ENCODE measurements at regions not wholly inside any gene's neighbourhood (a gene's known extent, or its start where the extent isn't known, plus 50 kb on each side); places are given as distances from the start of the nearest gene placed in this dataset.
A peak's percentile ranks its signal among the peaks of the same experiment; 100 is the strongest.
"Not testable (repeated sequence)": the region's sequence is repeated elsewhere in the genome, so short reads cannot be mapped to it uniquely, and the experiment has no call there.

GRCh38 chr2:7730990-7731389, 813.8 kb downstream of the RNF144A start:
- DNase-seq = no peak

GRCh38 chr2:7732497-7732896, 815.3 kb downstream of the RNF144A start:
- DNase-seq = no peak

DNA sequence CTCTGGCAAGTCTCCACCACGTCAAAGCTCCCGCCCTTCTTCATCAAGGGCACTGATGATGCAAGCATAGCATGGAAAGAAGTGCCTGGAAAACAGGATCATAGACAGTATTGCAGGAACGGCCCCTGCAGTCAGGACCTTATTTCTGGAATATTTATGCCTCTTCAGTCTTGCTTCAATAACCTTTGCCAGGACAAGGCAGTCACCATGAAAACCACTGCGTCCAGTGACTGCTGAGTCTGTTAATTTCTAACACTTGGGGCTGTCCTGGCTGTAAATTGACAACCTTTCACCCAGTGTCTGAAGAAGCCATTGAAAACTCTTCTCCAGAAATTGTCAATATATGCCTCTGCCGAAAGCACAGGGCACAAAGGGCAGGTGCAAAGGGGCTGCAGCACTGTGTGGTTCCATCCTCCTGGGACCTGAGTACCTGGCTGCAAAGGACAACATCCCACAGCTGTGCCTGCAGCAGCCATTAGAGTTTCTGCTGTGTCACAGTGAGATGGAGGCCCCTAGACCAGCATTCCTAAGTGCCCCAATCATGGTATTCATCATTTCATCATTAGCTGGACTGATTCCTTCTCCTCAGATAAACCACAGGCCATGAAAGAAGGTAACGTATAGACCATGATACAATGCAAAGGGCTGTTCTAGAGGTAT, 819.6 kb downstream of the RNF144A start:
- no peak for DNase-seq

DNA sequence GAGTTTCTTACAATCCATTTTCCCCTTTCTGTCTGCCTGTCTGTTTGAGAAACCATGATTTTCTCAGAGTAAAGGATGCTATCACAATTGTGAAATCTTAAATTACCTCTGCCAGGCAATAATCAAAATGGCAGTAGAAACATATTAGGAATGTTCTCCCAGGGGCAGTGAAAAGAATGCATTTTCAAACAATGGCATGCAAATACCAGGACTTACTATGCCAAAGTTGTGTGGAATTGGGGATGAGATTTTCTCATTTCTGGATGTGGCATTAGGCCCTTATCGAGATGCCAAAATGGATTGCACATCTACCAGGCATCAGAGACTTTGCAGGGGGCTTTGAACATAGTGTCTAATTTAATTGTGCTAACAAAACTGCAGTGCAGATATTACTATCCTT, 821.4 kb downstream of the RNF144A start:
- no peak for DNase-seq

DNA sequence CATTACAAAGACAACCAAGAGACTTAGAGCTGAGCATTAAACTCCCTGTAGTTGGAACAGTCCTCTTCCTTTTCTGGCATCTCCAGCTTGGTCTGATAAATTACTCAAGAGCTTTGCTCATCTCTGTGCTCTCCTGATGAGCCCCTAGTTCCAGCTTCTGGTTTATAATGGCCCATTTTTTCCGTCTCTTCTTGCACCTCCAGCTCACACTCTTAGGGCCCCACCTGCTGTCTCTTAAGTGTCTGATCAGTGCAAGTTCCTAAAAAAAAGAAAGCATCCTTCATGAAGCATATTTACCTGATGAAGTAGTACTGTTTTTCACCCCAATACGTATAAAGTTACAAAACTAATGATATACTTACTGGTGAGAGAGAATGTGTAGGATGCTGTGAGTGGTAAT, 822.9 kb downstream of the RNF144A start:
- no peak for DNase-seq

DNA sequence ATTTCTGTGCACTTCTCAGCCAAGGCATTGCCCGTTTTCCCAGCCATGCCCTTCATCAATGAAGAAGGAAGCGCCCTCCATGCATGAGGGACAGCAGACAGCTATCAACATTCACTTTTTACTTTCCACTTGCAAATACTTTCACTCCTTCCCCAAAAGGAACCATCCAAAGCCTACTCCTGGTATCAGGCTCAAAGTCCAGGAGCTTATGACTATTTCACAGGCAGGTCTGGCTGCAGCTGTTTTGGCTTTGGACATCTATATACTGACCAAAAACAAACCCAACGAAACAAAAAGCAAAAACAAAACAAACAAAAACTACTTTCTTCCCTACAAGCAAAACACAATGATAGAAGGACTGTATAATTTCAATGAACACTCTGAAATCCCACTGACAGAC, 825.1 kb downstream of the RNF144A start:
- DNase-seq = no peak

- peak; percentile 38 to 53 for DNase-seq
These were observed 827.6 kb downstream of the RNF144A start for GRCh38 chr2:7744827-7745226.

- no peak for DNase-seq
These were observed 828.2 kb downstream of the RNF144A start for GRCh38 chr2:7745369-7745768.

GRCh38 chr2:7748717-7749415, 831.7 kb downstream of the RNF144A start:
- DNase-seq = no peak

GRCh38 chr2:7749895-7750559, 832.8 kb downstream of the RNF144A start:
- no peak for DNase-seq

DNA sequence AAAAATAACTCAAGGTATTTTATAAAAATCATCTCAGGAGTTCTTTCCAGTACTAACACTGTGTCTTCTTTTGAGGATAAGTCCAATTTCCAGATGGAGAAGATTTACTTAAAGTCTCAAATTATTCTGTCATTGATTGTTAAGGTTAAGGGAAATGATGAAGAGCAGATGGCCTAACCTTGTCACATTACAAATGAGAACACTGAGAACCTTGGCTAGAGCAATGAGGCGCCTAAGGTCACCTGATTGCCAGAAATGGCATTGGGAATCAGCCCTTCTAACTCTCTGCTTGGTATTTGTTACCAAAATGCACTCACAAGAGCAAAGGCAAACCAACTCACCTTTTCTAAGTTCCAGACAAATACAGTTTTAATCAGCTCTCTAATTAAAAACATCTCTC, 835.1 kb downstream of the RNF144A start:
- DNase-seq = no peak

GRCh38 chr2:7753777-7754176, 836.6 kb downstream of the RNF144A start:
- no peak for DNase-seq

GRCh38 chr2:7755879-7756278, 838.7 kb downstream of the RNF144A start:
- DNase-seq = no peak

DNA sequence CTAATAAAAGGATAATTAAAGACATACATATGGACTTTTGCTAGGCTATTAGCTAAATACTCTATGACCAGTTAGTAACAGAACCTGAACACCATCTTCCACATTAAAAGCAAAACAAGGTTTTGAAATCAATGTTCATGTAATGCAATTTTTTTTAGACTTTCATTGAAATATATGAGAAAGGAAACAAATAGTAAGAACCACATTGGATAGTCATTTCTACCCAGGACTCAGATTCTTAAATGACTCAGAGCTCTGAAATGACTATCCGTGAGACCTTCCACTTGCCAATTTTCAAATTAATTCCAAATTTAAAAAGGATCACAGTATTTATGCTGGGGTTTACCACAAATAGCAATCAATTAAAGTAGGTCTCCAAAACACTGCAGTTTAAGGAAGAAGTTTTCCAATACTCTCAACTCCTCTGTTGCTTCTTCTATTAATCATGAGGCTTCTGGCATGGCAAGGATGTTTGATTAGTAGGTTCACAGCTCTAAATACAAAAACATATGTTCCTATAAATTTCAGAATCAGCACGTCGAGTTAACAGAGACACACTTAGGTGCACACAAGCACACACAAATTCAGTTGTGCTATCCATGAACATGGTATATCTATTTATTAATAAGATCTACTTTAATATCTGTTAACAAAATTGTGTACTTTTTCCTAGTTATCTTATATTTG, 841.0 kb downstream of the RNF144A start:
- no peak for DNase-seq

GRCh38 chr2:7759898-7760297, 842.7 kb downstream of the RNF144A start:
- no peak for DNase-seq

DNA sequence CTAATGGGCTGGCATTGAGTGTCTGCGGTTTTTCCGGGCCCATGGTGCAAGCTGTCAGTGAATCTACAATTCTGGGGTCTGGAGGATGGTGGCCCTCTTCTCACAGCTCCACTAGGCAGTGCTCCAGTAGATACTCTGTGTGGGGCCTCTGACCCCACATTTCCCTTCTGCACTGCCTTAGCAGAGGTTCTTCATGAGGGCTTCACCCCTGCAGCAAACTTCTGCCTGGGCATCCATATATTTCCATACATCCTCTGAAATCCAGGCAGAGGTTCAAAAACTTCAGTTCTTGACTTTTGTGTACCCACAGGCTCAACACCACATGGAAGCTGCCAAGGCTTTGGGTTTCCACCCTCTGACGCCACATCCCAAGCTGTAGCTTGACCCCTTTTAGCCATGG, 846.2 kb downstream of the RNF144A start:
- DNase-seq = not testable (repeated sequence)

DNA sequence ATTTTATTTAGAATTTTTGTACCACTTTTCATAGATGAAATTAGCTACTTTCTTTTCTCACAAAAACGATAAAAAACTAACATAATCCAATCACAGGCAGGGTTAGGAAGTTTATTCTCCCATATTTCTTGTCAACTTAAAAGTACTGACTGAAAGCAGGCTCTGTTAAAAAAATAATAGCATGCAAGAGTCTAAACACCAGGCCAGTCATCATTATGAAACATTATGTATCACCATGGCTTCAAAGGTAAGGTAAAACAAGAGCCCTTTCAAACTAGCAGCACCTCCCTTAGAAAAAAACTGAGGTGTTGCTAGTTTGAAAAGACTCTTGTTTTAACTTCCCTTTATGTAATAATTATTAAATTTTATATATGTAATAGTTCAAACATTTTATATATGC, 848.0 kb downstream of the RNF144A start:
- DNase-seq = no peak

DNA sequence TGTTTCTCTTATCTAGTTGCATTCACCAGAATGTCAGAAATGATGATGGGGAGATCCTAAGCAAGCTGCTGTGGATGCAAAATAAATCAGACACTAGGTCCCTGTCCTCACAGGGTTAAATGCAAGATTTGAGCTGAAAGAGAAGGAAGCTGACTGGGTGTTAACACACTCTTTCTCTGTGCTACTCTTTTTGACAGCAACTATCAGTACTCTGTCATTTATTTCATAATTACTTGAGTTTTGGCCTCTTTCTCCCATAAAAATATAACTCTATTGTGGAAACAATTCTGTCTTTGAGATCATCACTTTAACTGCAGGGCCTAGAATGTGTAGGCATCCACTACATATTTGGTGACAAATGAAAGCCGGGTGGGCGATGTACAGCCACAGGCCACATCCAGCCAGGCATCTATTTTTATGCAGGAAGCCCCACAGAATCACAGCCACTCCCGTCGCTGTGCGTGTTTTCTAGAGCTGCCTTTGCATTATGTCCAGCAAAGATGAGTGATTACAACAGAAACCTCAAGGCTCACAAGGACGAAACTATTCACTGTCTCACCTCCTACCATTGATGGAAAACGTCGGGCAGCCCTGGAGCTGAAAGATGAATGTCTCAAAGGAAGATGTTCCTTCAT, 849.0 kb downstream of the RNF144A start:
- DNase-seq = peak in 1 of 2 experiments; percentile 30

- DNase-seq = no peak
These were observed 849.9 kb downstream of the RNF144A start for GRCh38 chr2:7766978-7767565.

- no peak for DNase-seq
These were observed 850.7 kb downstream of the RNF144A start for GRCh38 chr2:7767902-7768301.

DNA sequence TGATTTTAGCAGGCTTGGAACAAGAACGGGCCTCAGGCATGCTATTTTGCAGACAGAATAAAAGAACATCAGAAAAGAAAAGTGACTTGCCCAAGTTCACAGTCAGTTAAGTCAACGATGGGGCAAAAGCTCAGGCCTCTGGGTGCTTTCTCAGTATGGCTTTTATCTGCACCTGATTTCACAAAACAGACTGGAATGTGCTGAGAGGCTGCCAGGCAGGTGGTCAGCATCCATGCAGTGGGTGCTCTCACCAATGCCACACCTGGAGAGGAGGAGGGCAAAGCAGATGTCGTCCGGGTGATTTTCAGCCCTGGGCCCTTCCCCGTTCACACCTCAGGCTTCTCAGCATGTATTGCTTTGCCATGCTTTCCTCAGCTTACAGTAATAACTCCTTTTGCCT, 854.6 kb downstream of the RNF144A start:
- no peak for DNase-seq

All from activated CD4-positive, alpha-beta T cell treated with anti-CD3 and anti-CD28 coated beads, Interleukin-2, amount 50 U/mL, for 48 hours (primary cell).